NCI-H2029 treated with DMSO at 0.1 percent for 48 hours (cell line): ENCODE measurements at regions not wholly inside any gene's neighbourhood (a gene's known extent, or its start where the extent isn't known, plus 50 kb on each side); places are given as distances from the start of the nearest gene placed in this dataset.
A peak's percentile ranks its signal among the peaks of the same experiment; 100 is the strongest.
"Not testable (repeated sequence)": the region's sequence is repeated elsewhere in the genome, so short reads cannot be mapped to it uniquely, and the experiment has no call there.

Source experiments
- DNase-seq: peaks from one replicate; lab custom pipeline; 2025; lab: John Stamatoyannopoulos, UW

- DNase-seq = no peak
Observed at GRCh38 chr5:86427158-86427557, 190.6 kb upstream of the COX7C start.

GRCh38 chr5:86439593-86440110, 178.1 kb upstream of the COX7C start:
- DNase-seq = no peak

GRCh38 chr5:86442036-86442745, 175.6 kb upstream of the COX7C start:
- DNase-seq = no peak

- DNase-seq = no peak
Observed at GRCh38 chr5:86447362-86447761, 170.4 kb upstream of the COX7C start.

- DNase-seq = no peak
Observed at GRCh38 chr5:86452251-86452650, 165.5 kb upstream of the COX7C start.

- no peak for DNase-seq
Observed at GRCh38 chr5:86460519-86460918, 157.2 kb upstream of the COX7C start.

- no peak for DNase-seq
Observed at GRCh38 chr5:86461169-86461956, 156.4 kb upstream of the COX7C start.

- DNase-seq = no peak
Observed at GRCh38 chr5:86463339-86463738, 154.4 kb upstream of the COX7C start.

- no peak for DNase-seq
Observed at GRCh38 chr5:86465052-86465838, 152.5 kb upstream of the COX7C start.

- not testable (repeated sequence) for DNase-seq
Observed at GRCh38 chr5:86466721-86467120, 151.0 kb upstream of the COX7C start.

GRCh38 chr5:86482008-86482407, 135.7 kb upstream of the COX7C start:
- DNase-seq = no peak

GRCh38 chr5:86493777-86494176, 124.0 kb upstream of the COX7C start:
- DNase-seq = no peak

- no peak for DNase-seq
Observed at GRCh38 chr5:86500947-86501346, 116.8 kb upstream of the COX7C start.

- DNase-seq = no peak
Observed at GRCh38 chr5:86507574-86507973, 110.2 kb upstream of the COX7C start.

- DNase-seq = not testable (repeated sequence)
Observed at GRCh38 chr5:86510330-86510915, 107.3 kb upstream of the COX7C start.

GRCh38 chr5:86523718-86524117, 94.0 kb upstream of the COX7C start:
- no peak for DNase-seq

GRCh38 chr5:86525622-86526021, 92.1 kb upstream of the COX7C start:
- DNase-seq = no peak

- no peak for DNase-seq
Observed at GRCh38 chr5:86526811-86527348, 90.9 kb upstream of the COX7C start.

- no peak for DNase-seq
Observed at GRCh38 chr5:86532429-86532828, 85.3 kb upstream of the COX7C start.

- DNase-seq = no peak
Observed at GRCh38 chr5:86536396-86536795, 81.3 kb upstream of the COX7C start.

GRCh38 chr5:86542532-86542931, 75.2 kb upstream of the COX7C start:
- DNase-seq = no peak

- peak; percentile 5 for DNase-seq
Observed at GRCh38 chr5:86546044-86546443, 71.7 kb upstream of the COX7C start.
